LNCAP (cell line): ENCODE measurements at regions not wholly inside any gene's neighbourhood (a gene's known extent, or its start where the extent isn't known, plus 50 kb on each side); places are given as distances from the start of the nearest gene placed in this dataset.

Experiments
- CTCF ChIP-seq: fragments of 450-650 bp; IDR thresholded peaks from 2 replicates; pipeline ENCODE4 v1.5.1; 2017; ENCODE audit warnings: mild to moderate bottlenecking

GRCh38 chr12:97756741-97757140, 294.1 kb downstream of the RMST start:
- no peak for TF ChIP-seq CTCF

- TF ChIP-seq CTCF = no peak
Observed at GRCh38 chr12:97757481-97758193, 295.0 kb downstream of the RMST start.

- TF ChIP-seq CTCF = no peak
Observed at GRCh38 chr12:97758194-97758501, 295.5 kb downstream of the RMST start.

- no peak for TF ChIP-seq CTCF
Observed at GRCh38 chr12:97758586-97758985, 296.0 kb downstream of the RMST start.

GRCh38 chr12:97760601-97761000, 298.0 kb downstream of the RMST start:
- TF ChIP-seq CTCF = no peak

- TF ChIP-seq CTCF = no peak
Observed at GRCh38 chr12:97763113-97763512, 300.5 kb downstream of the RMST start.

- no peak for TF ChIP-seq CTCF
Observed at GRCh38 chr12:97764700-97765099, 302.1 kb downstream of the RMST start.

GRCh38 chr12:97767347-97767746, 304.7 kb downstream of the RMST start:
- no peak for TF ChIP-seq CTCF
